OCI-LY7 (cell line): ENCODE measurements at regions not wholly inside any gene's neighbourhood (a gene's known extent, or its start where the extent isn't known, plus 50 kb on each side); places are given as distances from the start of the nearest gene placed in this dataset.

ENCODE experiments used
- BruUV-seq: library from RNA; stranded (reverse); fragments of 400-500 nt; replicated peaks from 2 replicates; lab custom pipeline; 2021; lab: Mats Ljungman, UMichigan
- CTCF ChIA-PET: fragments of 300-600 bp; sonication (Branson Sonifier 250); formaldehyde crosslinking; loops from one replicate; lab custom pipeline; 2022; ENCODE audit warnings: antibody characterized with exemption; ENCODE audit not compliant: unreplicated experiment; lab: Charles Lee
- POLR2A ChIA-PET: fragments of 300-600 bp; sonication (Branson Sonifier 250); formaldehyde crosslinking; loops from one replicate; lab custom pipeline; 2022; ENCODE audit warnings: antibody characterized with exemption; lab: Charles Lee
- DNase-seq: peaks from one replicate; pipeline ENCODE4 v3.0.0-alpha.2; 2015; ENCODE audit warnings: low spot score
- H2AFZ ChIP-seq: fragments of 200-600 bp; sonication (generic), shearing (Covaris generic); 2 replicates; pipeline ENCODE4 v1.6.1; 2014; ENCODE audit warnings: mild to moderate bottlenecking, antibody characterized with exemption, low read length, moderate library complexity
- H3K27ac ChIP-seq: fragments of 200-600 bp; sonication (generic); 2 replicates; pipeline ENCODE4 v1.5.1; 2014; ENCODE audit warnings: mixed run types, low read depth, mild to moderate bottlenecking, moderate library complexity, low read length, inconsistent platforms; ENCODE audit not compliant: poor library complexity, severe bottlenecking
- H3K36me3 ChIP-seq: fragments of 200-600 bp; sonication (generic); 2 replicates; pipeline ENCODE4 v1.6.1; 2014; ENCODE audit warnings: mild to moderate bottlenecking, antibody characterized with exemption, low read length, moderate library complexity, mixed read lengths; ENCODE audit not compliant: insufficient read depth
- H3K4me1 ChIP-seq: fragments of 200-600 bp; sonication (generic); 2 replicates; pipeline ENCODE4 v1.5.1; 2014; ENCODE audit warnings: mild to moderate bottlenecking, low read length; ENCODE audit not compliant: insufficient read depth, poor library complexity, severe bottlenecking
- H3K4me2 ChIP-seq: fragments of 200-600 bp; sonication (generic); 2 replicates; pipeline ENCODE4 v1.6.1; 2014; ENCODE audit warnings: mild to moderate bottlenecking, low read length
- H3K4me3 ChIP-seq: fragments of 200-600 bp; sonication (generic); 2 replicates; pipeline ENCODE4 v1.5.1; 2014; ENCODE audit warnings: mild to moderate bottlenecking, low read depth, low read length; ENCODE audit not compliant: poor library complexity, severe bottlenecking
- H3K79me2 ChIP-seq: fragments of 200-600 bp; sonication (generic); 2 replicates; pipeline ENCODE4 v1.6.1; 2016; ENCODE audit warnings: low read depth, mild to moderate bottlenecking, low read length, moderate library complexity, mixed read lengths; ENCODE audit not compliant: insufficient read depth
- H3K9me2 ChIP-seq: fragments of 200-600 bp; sonication (generic); 2 replicates; pipeline ENCODE4 v1.6.1; 2016; ENCODE audit warnings: mild to moderate bottlenecking, low read length, mixed read lengths; ENCODE audit not compliant: insufficient read depth
- H3K9me3 ChIP-seq: fragments of 200-600 bp; sonication (generic); 2 replicates; pipeline ENCODE4 v1.6.1; 2014; ENCODE audit warnings: mild to moderate bottlenecking, mixed run types, low read length, mixed read lengths
- H4K20me1 ChIP-seq: fragments of 200-600 bp; sonication (generic); 2 replicates; pipeline ENCODE4 v1.6.1; 2014; ENCODE audit warnings: mild to moderate bottlenecking, antibody characterized with exemption, low read length, moderate library complexity, mixed read lengths; ENCODE audit not compliant: insufficient read depth
- CTCF ChIP-seq: fragments of 200-600 bp; sonication (generic); conservative IDR thresholded peaks from 2 replicates; pipeline ENCODE4 v1.5.1; 2014; ENCODE audit warnings: mild to moderate bottlenecking, antibody characterized with exemption, low read length, moderate library complexity, mixed read lengths
- EZH2phosphoT487 ChIP-seq: fragments of 200-600 bp; sonication (generic); IDR thresholded peaks from 2 replicates; pipeline ENCODE4 v1.6.1; 2018; ENCODE audit warnings: low read depth, borderline replicate concordance, mild to moderate bottlenecking, mixed run types, antibody characterized with exemption, low read length, moderate library complexity, mixed read lengths
- intact Hi-C: fragments of 100-400 bp; cut with micrococcal nuclease; formaldehyde crosslinking; loops from one replicate; pipeline ENCODE4 v1.10.0; 2022; ENCODE audit not compliant: unreplicated experiment

DNA sequence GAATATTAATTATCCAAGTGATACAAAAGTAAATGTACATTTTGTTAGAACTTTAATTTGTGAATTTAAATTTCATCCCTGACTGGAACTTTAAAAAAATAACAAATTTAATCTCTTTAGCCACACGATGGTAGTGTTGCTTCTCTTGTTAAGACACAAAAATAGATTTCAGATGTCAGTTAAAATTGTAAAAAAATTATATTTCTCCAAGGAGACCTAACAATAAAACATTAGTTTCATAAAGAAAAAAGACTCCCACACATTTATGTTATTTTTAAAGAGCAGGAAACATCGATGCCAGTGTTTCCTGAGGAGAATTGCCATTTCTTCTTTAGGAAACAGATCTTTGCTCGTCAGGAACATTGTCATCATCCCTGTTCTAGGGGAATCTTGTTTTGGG lies 74.0 kb upstream of the DEPDC1 start:
- BruUV-seq = no TSS peak
- CTCF ChIA-PET = no interaction called here
- POLR2A ChIA-PET = no interaction called here
- Histone ChIP-seq H2AFZ (no peak overlapping the region), H3K9me2 (no peaks in the 10 kb centered on the region), H3K4me3 (no peak overlapping the region), H3K4me1 (no peaks in the 10 kb centered on the region), H3K36me3 (no peaks in the 10 kb centered on the region), H3K27ac (no peak overlapping the region), H3K79me2 (no peaks in the 10 kb centered on the region), H3K4me2 (no peak overlapping the region), H4K20me1 (no peaks in the 10 kb centered on the region), H3K9me3 (no peaks in the 10 kb centered on the region)
- intact Hi-C loops = no loop called here
- no peak for TF ChIP-seq EZH2phosphoT487
- TF ChIP-seq CTCF = no peak
- no peak for DNase-seq

DNA sequence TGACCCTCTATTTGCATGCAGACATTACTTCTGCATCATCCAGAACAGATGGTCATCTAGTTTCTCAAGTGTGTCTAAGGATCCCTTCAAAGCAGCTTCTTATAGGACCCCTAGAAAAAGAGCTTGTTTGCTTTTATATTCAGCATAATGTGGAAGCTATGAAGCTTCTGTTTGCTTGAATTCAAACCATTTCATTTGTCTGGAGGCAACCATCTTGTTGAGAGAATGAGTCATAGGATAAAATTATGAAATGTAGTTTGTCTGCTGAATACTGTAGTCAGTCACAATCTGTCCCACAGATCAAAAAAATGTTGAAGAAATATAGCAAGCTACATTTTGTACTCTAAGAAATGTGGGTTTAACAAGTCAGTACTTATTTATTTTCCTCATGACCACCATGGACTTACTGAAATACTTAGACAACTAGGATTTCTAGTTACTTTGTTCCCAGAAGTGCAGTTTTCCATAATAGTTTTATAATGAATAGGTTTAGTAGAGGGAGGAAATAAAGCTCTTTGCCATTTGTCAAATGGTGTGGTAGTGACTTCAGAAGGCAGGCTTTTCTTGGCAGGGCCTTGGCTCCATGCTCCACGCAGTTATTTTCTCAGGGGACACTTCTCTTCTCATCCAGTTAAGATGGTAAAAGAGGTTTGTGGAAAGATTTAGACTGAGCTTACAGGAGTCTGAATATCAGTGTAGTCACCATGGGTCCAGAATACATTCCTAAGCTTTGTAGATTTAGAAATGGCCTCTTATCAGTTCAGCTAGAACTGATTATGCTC lies 74.8 kb upstream of the DEPDC1 start:
- H3K4me1 ChIP-seq = no peaks in the 10 kb centered on the region
- TF ChIP-seq CTCF = no peak
- no peak for TF ChIP-seq EZH2phosphoT487
- no peaks in the 10 kb centered on the region for H3K36me3 ChIP-seq
- CTCF ChIA-PET = no interaction called here
- no peaks in the 10 kb centered on the region for H3K79me2 ChIP-seq
- no TSS peak for BruUV-seq
- H2AFZ ChIP-seq = no peak overlapping the region
- H3K4me3 ChIP-seq = no peak overlapping the region
- no peak for DNase-seq
- POLR2A ChIA-PET = interaction anchor here (1.0 kb wide), 1 partner anchor 21 kb away, joined by 3 read pairs; no protein-coding TSS in a partner anchor
- no peaks in the 10 kb centered on the region for H3K9me3 ChIP-seq
- intact Hi-C loops = no loop called here
- no peaks in the 10 kb centered on the region for H3K9me2 ChIP-seq
- H4K20me1 ChIP-seq = no peaks in the 10 kb centered on the region
- no peak overlapping the region for H3K4me2 ChIP-seq
- H3K27ac ChIP-seq = no peak overlapping the region

- no TSS peak for BruUV-seq
- TF ChIP-seq EZH2phosphoT487 (no peak), CTCF (no peak)
- ChIA-PET POLR2A (interaction anchor here (0.5 kb wide), 1 partner anchor 353 kb away, joined by 6 read pairs; the partner anchor contains the start of gene WLS), CTCF (no interaction called here)
- H3K79me2 ChIP-seq = no peaks in the 10 kb centered on the region
- H2AFZ ChIP-seq = no peak overlapping the region
- no peak for DNase-seq
- H3K4me2 ChIP-seq = no peak overlapping the region
- H3K9me2 ChIP-seq = no peaks in the 10 kb centered on the region
- no peaks in the 10 kb centered on the region for H4K20me1 ChIP-seq
- intact Hi-C loops = no loop called here
- no peaks in the 10 kb centered on the region for H3K36me3 ChIP-seq
- no peaks in the 10 kb centered on the region for H3K4me1 ChIP-seq
- H3K9me3 ChIP-seq = no peaks in the 10 kb centered on the region
- H3K4me3 ChIP-seq = no peak overlapping the region
- H3K27ac ChIP-seq = no peak overlapping the region
Observed at GRCh38 chr1:68585351-68585750, 88.5 kb upstream of the DEPDC1 start.
